Lower lobe of right lung (tissue), 2 donors: ENCODE measurements at regions not wholly inside any gene's neighbourhood (a gene's known extent, or its start where the extent isn't known, plus 50 kb on each side); places are given as distances from the start of the nearest gene placed in this dataset.
A peak's percentile ranks its signal among the peaks of the same experiment; 100 is the strongest.

Experiments used
- ATAC-seq, 2 donors: fragments of 200-7000 bp; cut with Tn5 transposase; one replicate each; pipeline ENCODE4 v1.9.1; 2020 to 2022; ENCODE audit warnings: mild to moderate bottlenecking in 2 of 2, moderate library complexity in 2 of 2
- DNase-seq: peaks from one replicate; pipeline ENCODE4 v3.0.0-alpha.2; 2020
- H3K27ac ChIP-seq: fragments of 200-600 bp; one replicate; pipeline ENCODE4 v1.8.0; 2022
- H3K27me3 ChIP-seq: fragments of 200-600 bp; one replicate; pipeline ENCODE4 v1.8.0; 2022; ENCODE audit warnings: low read depth
- H3K36me3 ChIP-seq: fragments of 200-600 bp; one replicate; pipeline ENCODE4 v1.8.0; 2022; ENCODE audit warnings: mild to moderate bottlenecking
- H3K4me1 ChIP-seq: fragments of 200-600 bp; one replicate; pipeline ENCODE4 v1.8.0; 2022
- H3K4me3 ChIP-seq: fragments of 200-600 bp; one replicate; pipeline ENCODE4 v1.8.0; 2022; ENCODE audit warnings: mild to moderate bottlenecking
- H3K9me3 ChIP-seq: fragments of 200-600 bp; one replicate; pipeline ENCODE4 v1.8.0; 2022
- CTCF ChIP-seq: fragments of 200-600 bp; IDR thresholded peaks from one replicate; pipeline ENCODE4 v1.8.0; 2022; ENCODE audit warnings: antibody characterized with exemption, mild to moderate bottlenecking
- intact Hi-C: fragments of 100-400 bp; cut with DNase I; formaldehyde crosslinking; loops from one replicate; pipeline ENCODE4 v1.11.0; 2022
- donor health status: DM: no; HTN: yes; CAD: no; lungs with severe emphysema.

DNA sequence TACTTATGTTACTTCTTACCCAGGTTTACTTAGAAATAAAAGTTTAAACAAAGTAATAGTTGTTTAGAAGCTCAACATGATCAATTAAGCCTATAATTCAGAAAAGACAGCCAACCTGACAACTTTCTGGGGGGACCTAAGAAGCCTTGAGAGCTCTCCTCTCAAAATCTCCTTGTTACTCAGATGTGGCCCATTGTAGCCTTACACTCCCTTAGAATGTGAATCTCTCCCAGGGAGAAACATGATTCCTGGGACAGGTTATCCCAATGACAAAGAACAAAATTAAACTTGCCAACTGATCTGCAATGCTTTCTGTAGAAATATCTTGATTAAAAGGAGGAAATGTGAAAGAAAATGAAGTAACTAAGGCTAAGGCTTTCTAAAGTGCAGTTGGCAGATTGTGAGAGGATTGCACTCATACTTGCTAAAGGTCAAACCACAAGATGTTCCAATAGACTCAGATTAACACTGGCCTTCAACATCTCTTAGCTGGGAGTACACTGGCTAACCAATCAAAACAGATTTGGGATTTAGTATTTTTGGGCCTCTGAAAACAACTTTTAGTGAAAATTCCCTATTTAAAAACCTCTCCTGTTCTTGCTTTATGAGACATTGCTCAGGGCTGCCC, 72.3 kb upstream of the TMX1 start:
- no peak overlapping the region for H3K4me3 ChIP-seq
- ATAC-seq = peak in 1 of 2 donors; percentile 66
- no peak for DNase-seq
- no peak for TF ChIP-seq CTCF
- no peaks in the 10 kb centered on the region for H3K36me3 ChIP-seq
- intact Hi-C loops = no loop called here
- H3K27ac ChIP-seq = no peak overlapping the region
- no peaks in the 10 kb centered on the region for H3K9me3 ChIP-seq
- H3K4me1 ChIP-seq = no peaks in the 10 kb centered on the region
- no peaks in the 10 kb centered on the region for H3K27me3 ChIP-seq

DNA sequence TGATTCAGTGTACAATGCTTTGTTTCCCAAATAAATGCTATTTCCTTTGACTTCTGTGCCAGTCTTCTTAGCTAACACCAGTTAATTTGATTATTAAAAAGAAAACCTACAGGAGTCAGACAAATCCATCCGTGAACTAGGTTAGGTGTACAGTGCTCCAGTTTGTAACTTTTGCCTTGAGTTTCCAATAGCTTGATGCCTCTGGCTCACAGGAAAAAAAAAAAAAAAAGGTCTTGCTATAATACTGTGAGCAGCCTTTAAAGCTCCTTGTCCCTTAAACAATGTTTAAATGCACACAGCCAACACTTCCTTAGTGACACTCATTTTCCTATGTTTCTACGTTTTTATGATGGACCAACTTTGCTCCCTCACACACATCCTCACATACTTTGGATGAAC, 71.8 kb upstream of the TMX1 start:
- intact Hi-C loops = no loop called here
- Histone ChIP-seq H3K9me3 (no peaks in the 10 kb centered on the region), H3K27ac (no peak overlapping the region), H3K4me3 (no peak overlapping the region), H3K27me3 (no peaks in the 10 kb centered on the region), H3K4me1 (no peaks in the 10 kb centered on the region), H3K36me3 (no peaks in the 10 kb centered on the region)
- ATAC-seq (no peak), DNase-seq (no peak)
- no peak for TF ChIP-seq CTCF

- H3K27me3 ChIP-seq = no peaks in the 10 kb centered on the region
- H3K9me3 ChIP-seq = no peaks in the 10 kb centered on the region
- intact Hi-C loops = no loop called here
- H3K27ac ChIP-seq = no peak overlapping the region
- no peaks in the 10 kb centered on the region for H3K4me1 ChIP-seq
- no peak overlapping the region for H3K4me3 ChIP-seq
- no peak for TF ChIP-seq CTCF
- ATAC-seq (no peak), DNase-seq (no peak)
- H3K36me3 ChIP-seq = no peaks in the 10 kb centered on the region
Observed at GRCh38 chr14:51173863-51174262, 66.2 kb upstream of the TMX1 start.

GRCh38 chr14:51176839-51177238, 63.2 kb upstream of the TMX1 start:
- TF ChIP-seq CTCF = no peak
- Histone ChIP-seq H3K4me1 (no peaks in the 10 kb centered on the region), H3K27me3 (no peaks in the 10 kb centered on the region), H3K9me3 (no peaks in the 10 kb centered on the region), H3K4me3 (no peak overlapping the region), H3K36me3 (no peaks in the 10 kb centered on the region), H3K27ac (no peak overlapping the region)
- ATAC-seq = no peak
- intact Hi-C loops = no loop called here
- no peak for DNase-seq

DNA sequence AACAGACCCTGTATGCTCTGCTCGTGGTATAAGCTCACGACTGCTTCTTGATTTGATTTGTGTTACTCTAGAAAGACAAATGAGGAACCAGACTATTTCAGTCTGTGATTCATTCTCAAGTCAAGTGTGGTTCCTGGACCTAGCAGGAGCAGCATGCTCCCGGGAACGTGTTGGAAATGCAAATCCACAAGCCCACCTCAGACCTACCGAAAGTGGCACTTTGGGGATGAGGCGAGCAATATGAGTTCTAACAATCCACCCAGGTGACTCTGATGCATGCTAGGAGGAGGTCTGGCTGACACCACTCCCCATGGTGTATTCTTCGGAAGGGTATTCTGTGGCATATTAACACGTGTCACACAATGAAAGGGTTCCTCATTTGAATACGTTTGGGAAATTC, 59.5 kb upstream of the TMX1 start:
- no peak for TF ChIP-seq CTCF
- no peak for DNase-seq
- Histone ChIP-seq H3K27ac (no peak overlapping the region), H3K4me1 (no peaks in the 10 kb centered on the region), H3K4me3 (no peak overlapping the region), H3K27me3 (no peaks in the 10 kb centered on the region), H3K9me3 (no peaks in the 10 kb centered on the region), H3K36me3 (no peaks in the 10 kb centered on the region)
- intact Hi-C loops = no loop called here
- ATAC-seq = no peak
